B cell (primary cell): ENCODE measurements at regions not wholly inside any gene's neighbourhood (a gene's known extent, or its start where the extent isn't known, plus 50 kb on each side); places are given as distances from the start of the nearest gene placed in this dataset.

ENCODE experiments used
- ATAC-seq: fragments of 200-7000 bp; cut with Tn5 transposase; one replicate; pipeline ENCODE4 v1.10.0; 2021; ENCODE audit warnings: low read depth, mild to moderate bottlenecking, moderate number of reproducible peaks, moderate library complexity
- CTCF ChIA-PET: fragments of 350-600 bp; sonication (Branson Sonifier 250); formaldehyde crosslinking; loops from one replicate; lab custom pipeline; 2021; ENCODE audit warnings: antibody characterized with exemption, inconsistent platforms; lab: Charles Lee
- POLR2A ChIA-PET: fragments of 350-600 bp; sonication (Branson Sonifier 250); formaldehyde crosslinking; loops from one replicate; lab custom pipeline; 2021; ENCODE audit warnings: antibody characterized with exemption; lab: Charles Lee
- DNase-seq: peaks from one replicate; pipeline ENCODE4 v3.0.0; 2013
- H2AFZ ChIP-seq: 2 replicates; pipeline ENCODE4 v1.6.1; 2012; ENCODE audit warnings: mild to moderate bottlenecking, low read depth, low read length; ENCODE audit not compliant: insufficient read depth, poor library complexity, severe bottlenecking
- H3K27ac ChIP-seq, 2 donors: 1 replicate in 1 of 2; 2 replicates in 1 of 2; pipeline ENCODE4 v1.5.1; 2012 to 2013; ENCODE audit warnings: low read length in 2 of 2, mild to moderate bottlenecking in 2 of 2, moderate library complexity in 1 of 2
- H3K27me3 ChIP-seq, 4 experiments: fragments of 200-600 bp in 1 of 4; sonication (generic) in 1 of 4; replicated peaks in 1 of 4; 1 replicate in 2 of 4; 2 replicates in 2 of 4; pipeline versions ENCODE4 v1.6.1 to v1.7.0; 2013 to 2016; ENCODE audit warnings: low read length in 3 of 4, mild to moderate bottlenecking in 2 of 4, mixed read lengths in 1 of 4, moderate library complexity in 1 of 4; ENCODE audit not compliant: insufficient read depth in 4 of 4, control insufficient read depth in 3 of 4; ENCODE audit errors: control extremely low read depth in 1 of 4
- H3K36me3 ChIP-seq, 2 experiments: replicated peaks in 1 of 2; 1 replicate in 1 of 2; 2 replicates in 1 of 2; pipeline versions ENCODE4 v1.6.1 to v1.7.1; 2013; ENCODE audit warnings: low read length in 1 of 2; ENCODE audit not compliant: insufficient read depth in 2 of 2, control insufficient read depth in 1 of 2; ENCODE audit errors: control extremely low read depth in 1 of 2, extremely low read depth in 1 of 2
- H3K4me1 ChIP-seq, 2 donors: fragments of 200-600 bp in 1 of 2; sonication (generic) in 1 of 2; 1 replicate in 1 of 2; 2 replicates in 1 of 2; pipeline versions ENCODE4 v1.5.1 to v1.6.1; 2013 to 2017; ENCODE audit warnings: low read length in 2 of 2; ENCODE audit not compliant: control insufficient read depth in 2 of 2, insufficient read depth in 2 of 2
- H3K4me2 ChIP-seq: replicated peaks from 2 replicates; pipeline ENCODE3; 2012; ENCODE audit warnings: mild to moderate bottlenecking, low read depth, low read length; ENCODE audit not compliant: poor library complexity, severe bottlenecking
- H3K4me3 ChIP-seq, 5 experiments: fragments of 200-600 bp in 1 of 5; sonication (generic) in 1 of 5; 1 replicate in 3 of 5; 2 replicates in 2 of 5; pipeline versions ENCODE4 v1.5.1 to v1.7.0; 2011 to 2016; ENCODE audit warnings: low read length in 4 of 5, mild to moderate bottlenecking in 4 of 5, low read depth in 2 of 5, control low read depth in 1 of 5, moderate library complexity in 1 of 5; ENCODE audit not compliant: insufficient read depth in 1 of 5; ENCODE audit errors: control extremely low read depth in 1 of 5, extremely low read depth in 1 of 5
- H3K79me2 ChIP-seq: fragments of 200-600 bp; sonication (generic); one replicate; pipeline ENCODE4 v1.6.0; 2016; ENCODE audit warnings: low read length; ENCODE audit not compliant: control insufficient read depth, insufficient read depth
- H3K9ac ChIP-seq: fragments of 200-600 bp; sonication (generic); 2 replicates; pipeline ENCODE4 v1.6.1; 2017; ENCODE audit warnings: mild to moderate bottlenecking, low read length, moderate library complexity
- H3K9me3 ChIP-seq, 3 donors: one replicate each; pipeline versions ENCODE4 v1.6.1 to v1.7.1; 2013; ENCODE audit warnings: low read length in 2 of 3; ENCODE audit not compliant: control insufficient read depth in 2 of 3, insufficient read depth in 1 of 3; ENCODE audit errors: control extremely low read depth in 1 of 3
- H4K20me1 ChIP-seq: 2 replicates; pipeline ENCODE4 v1.6.0; 2012; ENCODE audit warnings: mild to moderate bottlenecking, low read length; ENCODE audit not compliant: insufficient read depth, control insufficient read depth, poor library complexity, severe bottlenecking
- H3K27ac Mint-ChIP-seq: one replicate; pipeline ENCODE4 v1.8.0; 2021; ENCODE audit warnings: mixed read lengths
- H3K27me3 Mint-ChIP-seq: one replicate; pipeline ENCODE4 v1.8.0; 2021; ENCODE audit warnings: mixed read lengths
- H3K4me1 Mint-ChIP-seq: one replicate; pipeline ENCODE4 v1.8.0; 2021; ENCODE audit warnings: mixed read lengths
- H3K4me3 Mint-ChIP-seq: one replicate; pipeline ENCODE4 v1.8.0; 2021; ENCODE audit warnings: mixed read lengths
- H3K9me3 Mint-ChIP-seq: one replicate; pipeline ENCODE4 v1.8.0; 2022; ENCODE audit warnings: mixed read lengths; ENCODE audit not compliant: insufficient read depth
- EZH2 ChIP-seq: IDR thresholded peaks from 2 replicates; pipeline ENCODE4 v1.6.1; 2012; ENCODE audit warnings: borderline replicate concordance, low read depth, mild to moderate bottlenecking, moderate library complexity, low read length; ENCODE audit not compliant: insufficient read depth, poor library complexity, severe bottlenecking
- WGBS: methylation state at CpG from one replicate; pipeline ENCODE4 v1.1.5; 2013; ENCODE audit warnings: missing lambda C conversion rate; ENCODE audit not compliant: insufficient coverage; 5-methylcytosine and 5-hydroxymethylcytosine counted together
- intact Hi-C: fragments of 100-400 bp; cut with micrococcal nuclease; formaldehyde crosslinking; loops from one replicate; pipeline ENCODE4 v1.10.0; 2022
- TF ChIP-seq, protein P1 (sequence below): fragments of 200-600 bp; IDR thresholded peaks from one replicate; pipeline ENCODE4 v1.8.0; 2022; ENCODE audit warnings: antibody characterized with exemption, mild to moderate bottlenecking

GRCh38 chr3:159139326-159139725 lies 337.5 kb downstream of the MFSD1 start:
- CTCF ChIA-PET, result no interaction called here
- no peak overlapping the region for H2AFZ ChIP-seq
- no peak for ATAC-seq

GRCh38 chr3:159144472-159144871 lies 342.6 kb downstream of the MFSD1 start:
- no peak overlapping the region for H3K4me3 Mint-ChIP-seq
- H4K20me1 ChIP-seq, result no peaks in the 10 kb centered on the region
- no peak overlapping the region for H3K4me2 ChIP-seq
- H3K27me3 Mint-ChIP-seq, result no peaks in the 10 kb centered on the region
- no peaks in the 10 kb centered on the region for H3K9me3 Mint-ChIP-seq
- CTCF ChIA-PET, result no interaction called here
- no peaks in the 10 kb centered on the region for H3K79me2 ChIP-seq
- intact Hi-C loops, result no loop called here
- H3K4me3 ChIP-seq, result no peak overlapping the region
- no peak overlapping the region for H2AFZ ChIP-seq
- ATAC-seq, result no peak
- DNase-seq, result no peak
- no peak overlapping the region for H3K27ac Mint-ChIP-seq
- H3K36me3 ChIP-seq, result no peaks in the 10 kb centered on the region
- no peak overlapping the region for H3K9ac ChIP-seq
- no peak overlapping the region for H3K27ac ChIP-seq
- WGBS, result no CpG with 5 or more reads among the region's 2 CpGs
- H3K9me3 ChIP-seq, result no peaks in the 10 kb centered on the region
- POLR2A ChIA-PET, result no interaction called here
- no peaks in the 10 kb centered on the region for H3K4me1 Mint-ChIP-seq
- TF ChIP-seq EZH2, result no peak
- TF ChIP-seq, protein P1, sequence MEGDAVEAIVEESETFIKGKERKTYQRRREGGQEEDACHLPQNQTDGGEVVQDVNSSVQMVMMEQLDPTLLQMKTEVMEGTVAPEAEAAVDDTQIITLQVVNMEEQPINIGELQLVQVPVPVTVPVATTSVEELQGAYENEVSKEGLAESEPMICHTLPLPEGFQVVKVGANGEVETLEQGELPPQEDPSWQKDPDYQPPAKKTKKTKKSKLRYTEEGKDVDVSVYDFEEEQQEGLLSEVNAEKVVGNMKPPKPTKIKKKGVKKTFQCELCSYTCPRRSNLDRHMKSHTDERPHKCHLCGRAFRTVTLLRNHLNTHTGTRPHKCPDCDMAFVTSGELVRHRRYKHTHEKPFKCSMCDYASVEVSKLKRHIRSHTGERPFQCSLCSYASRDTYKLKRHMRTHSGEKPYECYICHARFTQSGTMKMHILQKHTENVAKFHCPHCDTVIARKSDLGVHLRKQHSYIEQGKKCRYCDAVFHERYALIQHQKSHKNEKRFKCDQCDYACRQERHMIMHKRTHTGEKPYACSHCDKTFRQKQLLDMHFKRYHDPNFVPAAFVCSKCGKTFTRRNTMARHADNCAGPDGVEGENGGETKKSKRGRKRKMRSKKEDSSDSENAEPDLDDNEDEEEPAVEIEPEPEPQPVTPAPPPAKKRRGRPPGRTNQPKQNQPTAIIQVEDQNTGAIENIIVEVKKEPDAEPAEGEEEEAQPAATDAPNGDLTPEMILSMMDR, result no peak
- no peaks in the 10 kb centered on the region for H3K4me1 ChIP-seq
- no peaks in the 10 kb centered on the region for H3K27me3 ChIP-seq

More at GRCh38 chr3:159139326-159139725, 337.5 kb downstream of the MFSD1 start:
- no peaks in the 10 kb centered on the region for H4K20me1 ChIP-seq
- H3K27ac ChIP-seq, result no peak overlapping the region
- Mint-ChIP-seq H3K9me3 (no peaks in the 10 kb centered on the region), H3K4me3 (no peak overlapping the region), H3K27me3 (no peaks in the 10 kb centered on the region), H3K4me1 (no peaks in the 10 kb centered on the region), H3K27ac (no peak overlapping the region)
- TF ChIP-seq, protein P1, result no peak
- no peak for TF ChIP-seq EZH2
- H3K4me2 ChIP-seq, result no peak overlapping the region
- intact Hi-C loops, result no loop called here
- no peaks in the 10 kb centered on the region for H3K79me2 ChIP-seq
- H3K9ac ChIP-seq, result no peak overlapping the region
- no peaks in the 10 kb centered on the region for H3K27me3 ChIP-seq
- H3K9me3 ChIP-seq, result no peaks in the 10 kb centered on the region
- no peak for DNase-seq
- no peak overlapping the region for H3K4me3 ChIP-seq
- H3K36me3 ChIP-seq, result no peaks in the 10 kb centered on the region
- POLR2A ChIA-PET, result no interaction called here
- H3K4me1 ChIP-seq, result no peaks in the 10 kb centered on the region
- WGBS, result 100% methylated on average over 2 of the region's 2 CpGs
